Sigmoid colon (tissue), 3 donors: ENCODE measurements at regions not wholly inside any gene's neighbourhood (a gene's known extent, or its start where the extent isn't known, plus 50 kb on each side); places are given as distances from the start of the nearest gene placed in this dataset.

Experiments used
- POLR2A ChIP-seq, 2 donors: fragments of 450-650 bp; IDR thresholded peaks; one replicate each; pipeline ENCODE4 v1.6.1; 2016; ENCODE audit warnings: antibody characterized with exemption in 2 of 2, mild to moderate bottlenecking in 2 of 2, moderate library complexity in 2 of 2
- TF ChIP-seq, protein P1 (sequence below), 4 experiments: fragments of 450-650 bp in 3 of 4; fragments of 200-600 bp in 1 of 4; IDR thresholded peaks; one replicate each; pipeline ENCODE4 v1.5.1; 2016 to 2019; ENCODE audit warnings: antibody characterized with exemption in 4 of 4, mild to moderate bottlenecking in 3 of 4, moderate library complexity in 2 of 4

DNA sequence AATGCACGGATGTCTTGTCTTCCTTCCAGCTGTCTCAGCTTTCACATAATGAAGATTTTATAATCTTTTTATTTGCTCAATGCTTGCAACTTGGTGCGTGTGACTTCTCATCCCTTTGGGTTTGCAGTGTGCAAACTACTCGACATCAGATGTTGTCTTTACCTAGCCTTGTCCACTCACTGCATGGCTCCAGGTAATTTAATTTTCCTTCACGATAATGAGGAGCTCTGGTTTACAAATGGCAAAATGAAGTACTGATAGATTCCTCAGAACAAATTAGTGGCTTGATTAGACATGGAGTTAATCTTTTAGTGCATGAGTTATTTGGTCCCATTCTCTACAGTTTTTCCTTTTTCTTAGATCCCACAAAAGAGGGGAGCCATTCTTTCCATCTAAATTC lies 603.0 kb downstream of the CCDC171 start:
- TF ChIP-seq, protein P1, sequence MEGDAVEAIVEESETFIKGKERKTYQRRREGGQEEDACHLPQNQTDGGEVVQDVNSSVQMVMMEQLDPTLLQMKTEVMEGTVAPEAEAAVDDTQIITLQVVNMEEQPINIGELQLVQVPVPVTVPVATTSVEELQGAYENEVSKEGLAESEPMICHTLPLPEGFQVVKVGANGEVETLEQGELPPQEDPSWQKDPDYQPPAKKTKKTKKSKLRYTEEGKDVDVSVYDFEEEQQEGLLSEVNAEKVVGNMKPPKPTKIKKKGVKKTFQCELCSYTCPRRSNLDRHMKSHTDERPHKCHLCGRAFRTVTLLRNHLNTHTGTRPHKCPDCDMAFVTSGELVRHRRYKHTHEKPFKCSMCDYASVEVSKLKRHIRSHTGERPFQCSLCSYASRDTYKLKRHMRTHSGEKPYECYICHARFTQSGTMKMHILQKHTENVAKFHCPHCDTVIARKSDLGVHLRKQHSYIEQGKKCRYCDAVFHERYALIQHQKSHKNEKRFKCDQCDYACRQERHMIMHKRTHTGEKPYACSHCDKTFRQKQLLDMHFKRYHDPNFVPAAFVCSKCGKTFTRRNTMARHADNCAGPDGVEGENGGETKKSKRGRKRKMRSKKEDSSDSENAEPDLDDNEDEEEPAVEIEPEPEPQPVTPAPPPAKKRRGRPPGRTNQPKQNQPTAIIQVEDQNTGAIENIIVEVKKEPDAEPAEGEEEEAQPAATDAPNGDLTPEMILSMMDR (IDR thresholded peaks at IDR 0.05) = no peak
- no peak for TF ChIP-seq POLR2A (IDR thresholded peaks at IDR 0.05)
